ENCODE measurements at regions not wholly inside any gene's neighbourhood (a gene's known extent, or its start where the extent isn't known, plus 50 kb on each side); places are given as distances from the start of the nearest gene placed in this dataset.

DNA sequence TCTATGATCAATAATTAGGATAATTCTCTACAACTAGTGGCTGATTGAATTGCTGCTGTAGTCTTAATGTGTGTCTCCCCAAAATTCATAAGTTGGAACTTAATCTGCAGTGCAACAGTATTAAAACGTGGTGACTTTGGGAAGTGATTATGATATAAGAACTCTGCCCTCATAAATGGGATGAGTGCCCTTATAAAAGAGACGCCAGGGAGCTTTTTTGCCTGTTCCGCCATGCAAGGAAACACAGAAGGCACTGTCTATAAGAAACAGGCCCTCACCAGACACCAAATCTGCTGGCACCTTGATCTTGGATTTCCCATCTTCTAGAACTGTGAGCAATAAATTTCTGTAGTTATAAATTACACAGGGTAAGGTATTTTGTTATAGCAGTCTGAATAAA, 161.0 kb downstream of the ALX1 start:
- 0% methylated on average over 3 of the region's 3 CpGs for whole genome bisulfite sequencing (ENCODE audit: insufficient coverage, low coverage, missing lambda C conversion rate)
- Histone ChIP-seq H3K79me2 (ENCODE audit: control insufficient read depth, insufficient read depth, low read length) (no peaks in the 10 kb centered on the region), H3K9ac (ENCODE audit: insufficient read depth in 1 of 2, low read depth in 2 of 2, low read length in 2 of 2) (no peak overlapping the region), H2AFZ (ENCODE audit: low read depth, low read length) (no peak overlapping the region), H3K27me3 (ENCODE audit: control insufficient read depth in 2 of 2, insufficient read depth in 2 of 2, low read length in 2 of 2) (no peaks in the 10 kb centered on the region), H3K36me3 (ENCODE audit: control insufficient read depth, insufficient read depth, low read length) (no peaks in the 10 kb centered on the region), H3K4me2 (ENCODE audit: insufficient read depth, low read length) (no peak overlapping the region), H3K9me1 (ENCODE audit: control insufficient read depth, insufficient read depth, low read length) (no peaks in the 10 kb centered on the region), H3K27ac (ENCODE audit: extremely low read depth, low read depth, low read length) (no peak overlapping the region), H3K4me3 (no peak overlapping the region), H3K4me1 (replicated peaks in 1 of 2; ENCODE audit: control insufficient read depth in 2 of 2, insufficient read depth in 2 of 2, low read length in 2 of 2) (no peaks in the 10 kb centered on the region), H3K9me3 (replicated peaks; ENCODE audit: control insufficient read depth, insufficient read depth, low read depth, low read length) (no peaks in the 10 kb centered on the region), H4K20me1 (replicated peaks; ENCODE audit: control insufficient read depth, insufficient read depth, low read length) (no peaks in the 10 kb centered on the region)
- in situ Hi-C loops (cut with MboI) (no loop called here), intact Hi-C loops (cut with micrococcal nuclease) (no loop called here)
- no peak for FAIRE-seq
- CTCF ChIA-PET (ENCODE audit: low intra/inter-chr PET ratio): no interaction called here
- DNase-seq (ENCODE audit: extremely low read depth in 1 of 4, low spot score in 3 of 4): no peak
- no peak for ATAC-seq
- POLR2A ChIA-PET: no interaction called here
- BruUV-seq (replicated peaks): no TSS peak
- no peak for TF ChIP-seq KLF10 (CRISPR knock-in tag; IDR thresholded peaks at IDR 0.05)
- TF ChIP-seq ESRRA (IDR thresholded peaks at IDR 0.05; ENCODE audit: borderline replicate concordance, low read depth): no peak
- TF ChIP-seq, protein P1, sequence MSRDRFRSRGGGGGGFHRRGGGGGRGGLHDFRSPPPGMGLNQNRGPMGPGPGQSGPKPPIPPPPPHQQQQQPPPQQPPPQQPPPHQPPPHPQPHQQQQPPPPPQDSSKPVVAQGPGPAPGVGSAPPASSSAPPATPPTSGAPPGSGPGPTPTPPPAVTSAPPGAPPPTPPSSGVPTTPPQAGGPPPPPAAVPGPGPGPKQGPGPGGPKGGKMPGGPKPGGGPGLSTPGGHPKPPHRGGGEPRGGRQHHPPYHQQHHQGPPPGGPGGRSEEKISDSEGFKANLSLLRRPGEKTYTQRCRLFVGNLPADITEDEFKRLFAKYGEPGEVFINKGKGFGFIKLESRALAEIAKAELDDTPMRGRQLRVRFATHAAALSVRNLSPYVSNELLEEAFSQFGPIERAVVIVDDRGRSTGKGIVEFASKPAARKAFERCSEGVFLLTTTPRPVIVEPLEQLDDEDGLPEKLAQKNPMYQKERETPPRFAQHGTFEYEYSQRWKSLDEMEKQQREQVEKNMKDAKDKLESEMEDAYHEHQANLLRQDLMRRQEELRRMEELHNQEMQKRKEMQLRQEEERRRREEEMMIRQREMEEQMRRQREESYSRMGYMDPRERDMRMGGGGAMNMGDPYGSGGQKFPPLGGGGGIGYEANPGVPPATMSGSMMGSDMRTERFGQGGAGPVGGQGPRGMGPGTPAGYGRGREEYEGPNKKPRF (IDR thresholded peaks at IDR 0.05; ENCODE audit: low read depth, low read length): no peak
- TF ChIP-seq, protein P2, sequence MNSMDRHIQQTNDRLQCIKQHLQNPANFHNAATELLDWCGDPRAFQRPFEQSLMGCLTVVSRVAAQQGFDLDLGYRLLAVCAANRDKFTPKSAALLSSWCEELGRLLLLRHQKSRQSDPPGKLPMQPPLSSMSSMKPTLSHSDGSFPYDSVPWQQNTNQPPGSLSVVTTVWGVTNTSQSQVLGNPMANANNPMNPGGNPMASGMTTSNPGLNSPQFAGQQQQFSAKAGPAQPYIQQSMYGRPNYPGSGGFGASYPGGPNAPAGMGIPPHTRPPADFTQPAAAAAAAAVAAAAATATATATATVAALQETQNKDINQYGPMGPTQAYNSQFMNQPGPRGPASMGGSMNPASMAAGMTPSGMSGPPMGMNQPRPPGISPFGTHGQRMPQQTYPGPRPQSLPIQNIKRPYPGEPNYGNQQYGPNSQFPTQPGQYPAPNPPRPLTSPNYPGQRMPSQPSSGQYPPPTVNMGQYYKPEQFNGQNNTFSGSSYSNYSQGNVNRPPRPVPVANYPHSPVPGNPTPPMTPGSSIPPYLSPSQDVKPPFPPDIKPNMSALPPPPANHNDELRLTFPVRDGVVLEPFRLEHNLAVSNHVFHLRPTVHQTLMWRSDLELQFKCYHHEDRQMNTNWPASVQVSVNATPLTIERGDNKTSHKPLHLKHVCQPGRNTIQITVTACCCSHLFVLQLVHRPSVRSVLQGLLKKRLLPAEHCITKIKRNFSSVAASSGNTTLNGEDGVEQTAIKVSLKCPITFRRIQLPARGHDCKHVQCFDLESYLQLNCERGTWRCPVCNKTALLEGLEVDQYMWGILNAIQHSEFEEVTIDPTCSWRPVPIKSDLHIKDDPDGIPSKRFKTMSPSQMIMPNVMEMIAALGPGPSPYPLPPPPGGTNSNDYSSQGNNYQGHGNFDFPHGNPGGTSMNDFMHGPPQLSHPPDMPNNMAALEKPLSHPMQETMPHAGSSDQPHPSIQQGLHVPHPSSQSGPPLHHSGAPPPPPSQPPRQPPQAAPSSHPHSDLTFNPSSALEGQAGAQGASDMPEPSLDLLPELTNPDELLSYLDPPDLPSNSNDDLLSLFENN (IDR thresholded peaks at IDR 0.05; ENCODE audit: low read depth in 2 of 2, low read length in 2 of 2): no peak
- no peak for TF ChIP-seq BRD4 (IDR thresholded peaks at IDR 0.05)
- no peak for TF ChIP-seq MTF1 (CRISPR knock-in tag; IDR thresholded peaks at IDR 0.05; ENCODE audit: borderline replicate concordance)
- TF ChIP-seq, protein P3, sequence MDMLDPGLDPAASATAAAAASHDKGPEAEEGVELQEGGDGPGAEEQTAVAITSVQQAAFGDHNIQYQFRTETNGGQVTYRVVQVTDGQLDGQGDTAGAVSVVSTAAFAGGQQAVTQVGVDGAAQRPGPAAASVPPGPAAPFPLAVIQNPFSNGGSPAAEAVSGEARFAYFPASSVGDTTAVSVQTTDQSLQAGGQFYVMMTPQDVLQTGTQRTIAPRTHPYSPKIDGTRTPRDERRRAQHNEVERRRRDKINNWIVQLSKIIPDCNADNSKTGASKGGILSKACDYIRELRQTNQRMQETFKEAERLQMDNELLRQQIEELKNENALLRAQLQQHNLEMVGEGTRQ (CRISPR knock-in tag; IDR thresholded peaks at IDR 0.05): no peak
- TF ChIP-seq MYBL2 (IDR thresholded peaks at IDR 0.05; ENCODE audit: low read depth): no peak
- TF ChIP-seq MYBL2 (CRISPR knock-in tag; IDR thresholded peaks at IDR 0.05; ENCODE audit: borderline replicate concordance): no peak
- TF ChIP-seq PTRF (tag; IDR thresholded peaks at IDR 0.05): no peak
- no peak for TF ChIP-seq SMARCE1 (IDR thresholded peaks at IDR 0.05)
- TF ChIP-seq, protein P4, sequence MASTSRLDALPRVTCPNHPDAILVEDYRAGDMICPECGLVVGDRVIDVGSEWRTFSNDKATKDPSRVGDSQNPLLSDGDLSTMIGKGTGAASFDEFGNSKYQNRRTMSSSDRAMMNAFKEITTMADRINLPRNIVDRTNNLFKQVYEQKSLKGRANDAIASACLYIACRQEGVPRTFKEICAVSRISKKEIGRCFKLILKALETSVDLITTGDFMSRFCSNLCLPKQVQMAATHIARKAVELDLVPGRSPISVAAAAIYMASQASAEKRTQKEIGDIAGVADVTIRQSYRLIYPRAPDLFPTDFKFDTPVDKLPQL (IDR thresholded peaks at IDR 0.05; ENCODE audit: extremely low read depth, insufficient read length): no peak
- TF ChIP-seq ZNF143 (CRISPR knock-in tag; IDR thresholded peaks at IDR 0.05): no peak
- no peak for TF ChIP-seq SNRNP70 (optimal IDR thresholded peaks at IDR 0.05; ENCODE audit: low read depth, low read length)
- TF ChIP-seq SREBF1 (IDR thresholded peaks at IDR 0.05; ENCODE audit: borderline replicate concordance, low read depth, low read length): no peak

Data from K562 (cell line).